ENCODE measurements at regions not wholly inside any gene's neighbourhood (a gene's known extent, or its start where the extent isn't known, plus 50 kb on each side); places are given as distances from the start of the nearest gene placed in this dataset.

- H3K4me3 ChIP-seq (ENCODE audit: low read length), result no peak overlapping the region
- H3K9me3 Mint-ChIP-seq, result no peaks in the 10 kb centered on the region
- H3K27ac ChIP-seq (ENCODE audit: low read length), result no peak overlapping the region
- TF ChIP-seq CTCF (IDR thresholded peaks at IDR 0.05), result no peak
- H3K4me3 Mint-ChIP-seq, result no peak overlapping the region
- no peaks in the 10 kb centered on the region for H3K4me1 ChIP-seq (ENCODE audit: control insufficient read depth, insufficient read depth, low read length)
- peaks cover 0 to 1% of the 10 kb centered on the region in 2 donors for H3K27me3 Mint-ChIP-seq (ENCODE audit: low read depth in 2 of 2)
- DNase-seq, result no peak
- H3K27me3 ChIP-seq (ENCODE audit: control insufficient read depth, insufficient read depth, low read length), result no peaks in the 10 kb centered on the region
- ATAC-seq, result no peak
- no peaks in the 10 kb centered on the region for H3K36me3 ChIP-seq (ENCODE audit: control insufficient read depth, insufficient read depth, low read length)
- no peaks in the 10 kb centered on the region for H3K4me1 Mint-ChIP-seq
- H3K9me3 ChIP-seq (ENCODE audit: control insufficient read depth, insufficient read depth, low read length), result no peaks in the 10 kb centered on the region
- no peaks in the 10 kb centered on the region for H3K36me3 Mint-ChIP-seq
- intact Hi-C loops (cut with micrococcal nuclease), result no loop called here
- WGBS (ENCODE audit: insufficient coverage), result 69% methylated on average over 1 of the region's 2 CpGs
- H3K27ac Mint-ChIP-seq, result no peak overlapping the region
Observed at GRCh38 chr12:114293571-114294302, 112.2 kb downstream of the TBX5 start.

- no peak overlapping the region for H3K27ac ChIP-seq (ENCODE audit: low read length)
- no peak for TF ChIP-seq CTCF (IDR thresholded peaks at IDR 0.05)
- no peak overlapping the region for H3K4me3 Mint-ChIP-seq
- H3K36me3 Mint-ChIP-seq, result no peaks in the 10 kb centered on the region
- H3K4me3 ChIP-seq (ENCODE audit: low read length), result no peak overlapping the region
- no peak overlapping the region for H3K27ac Mint-ChIP-seq
- no peaks in the 10 kb centered on the region for H3K36me3 ChIP-seq (ENCODE audit: control insufficient read depth, insufficient read depth, low read length)
- 87% methylated on average over 3 of the region's 3 CpGs for WGBS (ENCODE audit: insufficient coverage)
- H3K4me1 Mint-ChIP-seq, result no peaks in the 10 kb centered on the region
- DNase-seq (no peak), ATAC-seq (no peak)
- H3K27me3 Mint-ChIP-seq (ENCODE audit: low read depth in 2 of 2), result peaks cover 0 to 3% of the 10 kb centered on the region in 2 donors
- no peaks in the 10 kb centered on the region for H3K27me3 ChIP-seq (ENCODE audit: control insufficient read depth, insufficient read depth, low read length)
- H3K9me3 ChIP-seq (ENCODE audit: control insufficient read depth, insufficient read depth, low read length), result no peaks in the 10 kb centered on the region
- H3K4me1 ChIP-seq (ENCODE audit: control insufficient read depth, insufficient read depth, low read length), result no peaks in the 10 kb centered on the region
- intact Hi-C loops (cut with micrococcal nuclease), result no loop called here
- H3K9me3 Mint-ChIP-seq, result no peaks in the 10 kb centered on the region
Observed at GRCh38 chr12:114293073-114293472, 112.9 kb downstream of the TBX5 start.

- Mint-ChIP-seq H3K9me3 (no peaks in the 10 kb centered on the region), H3K4me1 (no peaks in the 10 kb centered on the region), H3K27ac (no peak overlapping the region), H3K4me3 (no peak overlapping the region), H3K36me3 (no peaks in the 10 kb centered on the region), H3K27me3 (ENCODE audit: low read depth in 2 of 2) (peaks cover 0 to 3% of the 10 kb centered on the region in 2 donors)
- Histone ChIP-seq H3K27me3 (ENCODE audit: control insufficient read depth, insufficient read depth, low read length) (no peaks in the 10 kb centered on the region), H3K36me3 (ENCODE audit: control insufficient read depth, insufficient read depth, low read length) (no peaks in the 10 kb centered on the region), H3K27ac (ENCODE audit: low read length) (no peak overlapping the region), H3K4me1 (ENCODE audit: control insufficient read depth, insufficient read depth, low read length) (no peaks in the 10 kb centered on the region), H3K9me3 (ENCODE audit: control insufficient read depth, insufficient read depth, low read length) (no peaks in the 10 kb centered on the region), H3K4me3 (ENCODE audit: low read length) (no peak overlapping the region)
- no peak for ATAC-seq
- no peak for TF ChIP-seq CTCF (IDR thresholded peaks at IDR 0.05)
- intact Hi-C loops (cut with micrococcal nuclease), result no loop called here
- no peak for DNase-seq
- WGBS (ENCODE audit: insufficient coverage), result 66% methylated on average over 2 of the region's 2 CpGs
Observed at GRCh38 chr12:114291389-114292060, 114.4 kb downstream of the TBX5 start.
